ENCODE measurements at regions not wholly inside any gene's neighbourhood (a gene's known extent, or its start where the extent isn't known, plus 50 kb on each side); places are given as distances from the start of the nearest gene placed in this dataset.
A peak's percentile ranks its signal among the peaks of the same experiment; 100 is the strongest.

GRCh38 chr6:14742171-14742570 is 503.7 kb upstream of the JARID2 start:
- TF ChIP-seq CTCF (conservative IDR thresholded peaks at IDR 0.05; ENCODE audit: control insufficient read depth, insufficient read depth, low read depth, low read length), result no peak
- H3K4me3 ChIP-seq (ENCODE audit: control insufficient read depth, low read depth, low read length), result no peak overlapping the region
- DNase-seq (ENCODE audit: low read depth), result no peak

- TF ChIP-seq CTCF (conservative IDR thresholded peaks at IDR 0.05; ENCODE audit: control insufficient read depth, insufficient read depth, low read depth, low read length), result no peak
- no peak for DNase-seq (ENCODE audit: low read depth)
- H3K4me3 ChIP-seq (ENCODE audit: control insufficient read depth, low read depth, low read length), result no peak overlapping the region
Measured at GRCh38 chr6:14742680-14743079, 503.2 kb upstream of the JARID2 start.

- no peak overlapping the region for H3K4me3 ChIP-seq (ENCODE audit: control insufficient read depth, low read depth, low read length)
- no peak for DNase-seq (ENCODE audit: low read depth)
Measured at GRCh38 chr6:14743144-14743473, 502.8 kb upstream of the JARID2 start.

GRCh38 chr6:14743474-14744211 is 502.2 kb upstream of the JARID2 start:
- H3K4me3 ChIP-seq (ENCODE audit: control insufficient read depth, low read depth, low read length), result peak overlapping the region; percentile 6
- TF ChIP-seq CTCF (conservative IDR thresholded peaks at IDR 0.05; ENCODE audit: control insufficient read depth, insufficient read depth, low read depth, low read length), result no peak
- DNase-seq (ENCODE audit: low read depth), result peak; percentile 100

More at GRCh38 chr6:14743144-14743473, 502.8 kb upstream of the JARID2 start:
- no peak for TF ChIP-seq CTCF (conservative IDR thresholded peaks at IDR 0.05; ENCODE audit: control insufficient read depth, insufficient read depth, low read depth, low read length)

GRCh38 chr6:14744212-14744556 is 501.7 kb upstream of the JARID2 start:
- DNase-seq (ENCODE audit: low read depth), result no peak
- no peak for TF ChIP-seq CTCF (conservative IDR thresholded peaks at IDR 0.05; ENCODE audit: control insufficient read depth, insufficient read depth, low read depth, low read length)
- no peak overlapping the region for H3K4me3 ChIP-seq (ENCODE audit: control insufficient read depth, low read depth, low read length)

- no peak for DNase-seq (ENCODE audit: low read depth)
- no peak for TF ChIP-seq CTCF (conservative IDR thresholded peaks at IDR 0.05; ENCODE audit: control insufficient read depth, insufficient read depth, low read depth, low read length)
- H3K4me3 ChIP-seq (ENCODE audit: control insufficient read depth, low read depth, low read length), result no peak overlapping the region
Measured at GRCh38 chr6:14746139-14746837, 499.6 kb upstream of the JARID2 start.

All from fibroblast of mammary gland (primary cell).